GM19452 (cell line): ENCODE measurements at regions not wholly inside any gene's neighbourhood (a gene's known extent, or its start where the extent isn't known, plus 50 kb on each side); places are given as distances from the start of the nearest gene placed in this dataset.
"Not testable (repeated sequence)": the region's sequence is repeated elsewhere in the genome, so short reads cannot be mapped to it uniquely, and the experiment has no call there.

Experiments used
- ATAC-seq: cut with Tn5 transposase; IDR thresholded peaks from one replicate; pipeline ENCODE4 v1.9.1; 2021; ENCODE audit not compliant: unreplicated experiment

GRCh38 chr2:19659024-19659792 lies 242.6 kb downstream of the TTC32 start:
- ATAC-seq = no peak

- no peak for ATAC-seq
Observed at GRCh38 chr2:19656011-19656410, 245.8 kb downstream of the TTC32 start.

GRCh38 chr2:19654310-19655090 lies 247.3 kb downstream of the TTC32 start:
- no peak for ATAC-seq

GRCh38 chr2:19653509-19653908 lies 248.3 kb downstream of the TTC32 start:
- ATAC-seq = no peak

- no peak for ATAC-seq
Observed at GRCh38 chr2:19652811-19653210, 249.0 kb downstream of the TTC32 start.

- ATAC-seq = no peak
Observed at GRCh38 chr2:19651466-19651865, 250.3 kb downstream of the TTC32 start.

- no peak for ATAC-seq
Observed at GRCh38 chr2:19649785-19650380, 251.9 kb downstream of the TTC32 start.

GRCh38 chr2:19649142-19649541 lies 252.6 kb downstream of the TTC32 start:
- no peak for ATAC-seq

- no peak for ATAC-seq
Observed at GRCh38 chr2:19648583-19648982, 253.2 kb downstream of the TTC32 start.

- no peak for ATAC-seq
Observed at GRCh38 chr2:19646987-19647386, 254.8 kb downstream of the TTC32 start.

- ATAC-seq = no peak
Observed at GRCh38 chr2:19644763-19645162, 257.0 kb downstream of the TTC32 start.

GRCh38 chr2:19643117-19643518 lies 258.7 kb downstream of the TTC32 start:
- peak; percentile 61 for ATAC-seq

- ATAC-seq = no peak
Observed at GRCh38 chr2:19642501-19642900, 259.3 kb downstream of the TTC32 start.

GRCh38 chr2:19635951-19636510 lies 265.8 kb downstream of the TTC32 start:
- no peak for ATAC-seq

GRCh38 chr2:19632403-19632991 lies 269.3 kb downstream of the TTC32 start:
- ATAC-seq = no peak

- no peak for ATAC-seq
Observed at GRCh38 chr2:19631871-19632270, 269.9 kb downstream of the TTC32 start.

- ATAC-seq = no peak
Observed at GRCh38 chr2:19630921-19631320, 270.9 kb downstream of the TTC32 start.

GRCh38 chr2:19627359-19627758 lies 268.9 kb upstream of the OSR1 start:
- ATAC-seq = no peak

GRCh38 chr2:19623488-19623887 lies 265.1 kb upstream of the OSR1 start:
- ATAC-seq = no peak

GRCh38 chr2:19617257-19617848 lies 258.9 kb upstream of the OSR1 start:
- no peak for ATAC-seq

GRCh38 chr2:19615402-19615801 lies 257.0 kb upstream of the OSR1 start:
- ATAC-seq = not testable (repeated sequence)
